NCI-H1930 (cell line): ENCODE measurements at regions not wholly inside any gene's neighbourhood (a gene's known extent, or its start where the extent isn't known, plus 50 kb on each side); places are given as distances from the start of the nearest gene placed in this dataset.
A peak's percentile ranks its signal among the peaks of the same experiment; 100 is the strongest.
"Not testable (repeated sequence)": the region's sequence is repeated elsewhere in the genome, so short reads cannot be mapped to it uniquely, and the experiment has no call there.

Experiments used
- DNase-seq, 2 experiments: peaks; one replicate each; lab custom pipeline; 2025; lab: John Stamatoyannopoulos, UW

- no peak for DNase-seq
Observed at GRCh38 chr6:28768187-28768913, 155.4 kb downstream of the TRIM27 start.

GRCh38 chr6:28769626-28770402 lies 154.0 kb downstream of the TRIM27 start:
- no peak for DNase-seq

DNA sequence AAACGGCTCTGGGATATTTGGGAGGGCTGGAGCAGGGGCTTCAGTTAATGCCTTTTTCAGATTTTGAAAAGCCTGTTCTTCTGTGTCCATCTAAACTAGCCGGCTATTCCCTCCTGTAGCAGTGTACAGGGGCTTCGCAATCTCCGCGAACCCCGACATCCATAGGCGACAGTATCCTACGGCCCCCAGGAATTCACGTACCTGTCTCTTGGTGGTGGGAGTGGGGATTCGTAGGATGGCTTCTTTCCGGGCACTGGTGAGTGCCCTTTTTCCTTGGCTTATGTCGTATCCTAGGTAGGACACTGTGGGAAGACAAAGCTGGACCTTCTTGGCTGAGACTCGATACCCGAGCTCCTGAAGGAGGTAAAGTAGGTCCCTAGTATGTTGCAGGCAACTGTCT lies 153.1 kb downstream of the TRIM27 start:
- no peak for DNase-seq

- DNase-seq: peak in 1 of 2 experiments; percentile 7
Observed at GRCh38 chr6:28771401-28772267, 152.2 kb downstream of the TRIM27 start.

DNA sequence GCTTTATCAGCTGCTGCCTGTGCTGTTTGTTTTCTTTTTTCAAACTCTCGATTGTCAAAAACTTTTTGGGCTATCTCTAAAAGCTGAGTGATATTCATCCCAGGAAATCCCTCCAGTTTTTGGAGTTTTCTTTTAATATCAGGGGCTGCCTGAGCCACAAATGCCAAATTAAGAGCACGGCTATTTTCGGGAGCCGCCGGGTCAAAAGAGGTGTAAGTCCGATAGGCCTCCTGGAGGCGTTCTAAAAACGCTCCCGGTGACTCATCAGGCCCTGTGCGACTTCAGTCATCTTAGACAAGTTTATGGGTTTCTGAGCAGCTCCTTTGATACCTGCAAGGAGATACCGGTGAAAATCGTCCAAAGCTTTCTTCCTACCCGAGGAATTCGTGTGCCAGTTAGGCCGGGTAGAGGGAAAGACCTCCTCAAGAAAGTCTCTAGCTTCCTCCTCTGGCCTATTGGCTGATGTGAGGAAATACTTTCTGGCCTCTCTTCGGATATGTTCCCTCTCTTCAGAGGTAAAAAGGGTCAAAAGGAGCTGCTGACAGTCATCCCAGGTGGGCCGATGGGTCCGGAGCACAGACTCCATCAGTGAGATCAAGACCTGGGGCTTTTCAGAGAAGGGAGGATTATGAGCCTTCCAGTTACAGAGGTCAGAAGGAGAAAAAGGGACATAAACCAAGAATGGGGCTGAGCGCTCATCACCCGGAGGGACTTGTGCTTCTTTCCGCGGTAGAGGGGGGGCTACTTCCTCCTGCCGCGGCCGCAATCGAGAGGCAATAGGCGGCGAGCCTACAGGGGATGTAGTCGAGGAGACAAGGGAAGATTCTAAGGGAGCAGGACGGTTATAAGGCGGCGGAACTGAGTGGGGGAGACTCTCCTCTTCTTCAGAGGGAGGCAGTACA lies 151.1 kb downstream of the TRIM27 start:
- no peak for DNase-seq

DNA sequence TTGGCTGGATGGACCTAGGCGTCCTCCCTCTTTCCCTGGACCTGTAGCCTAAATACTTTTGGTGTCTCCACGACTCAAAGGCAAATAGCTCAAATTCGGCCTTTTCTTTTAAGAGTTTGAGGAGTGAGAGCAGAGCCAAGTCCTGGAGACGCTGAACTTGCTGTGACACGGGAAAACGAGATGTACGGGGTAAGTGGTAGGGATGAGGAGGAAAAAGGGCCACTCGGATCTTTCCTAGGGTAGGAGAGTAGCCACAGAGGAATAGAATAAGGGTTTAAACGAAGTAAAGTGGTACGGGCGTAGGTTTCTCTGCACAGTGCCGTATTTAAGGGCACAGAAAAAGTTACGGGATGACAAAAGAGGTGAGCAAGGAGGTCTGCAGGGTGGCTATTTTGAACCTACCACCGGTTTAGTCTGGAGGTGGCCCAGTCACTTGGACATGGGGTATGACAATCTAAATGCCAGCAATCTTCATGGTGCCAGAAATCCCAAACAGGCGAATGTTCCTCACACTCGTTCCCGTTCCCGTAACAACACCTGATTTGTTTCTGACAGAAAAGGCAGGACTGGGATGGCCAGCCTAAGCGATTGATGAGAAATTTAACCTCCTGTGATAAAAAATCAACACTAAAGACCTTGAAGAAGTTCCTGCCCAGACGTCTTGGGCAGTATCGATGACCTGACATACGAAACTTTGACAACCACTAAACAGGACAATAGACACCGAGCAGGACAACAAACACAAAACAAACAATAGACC lies 149.3 kb downstream of the TRIM27 start:
- no peak for DNase-seq

GRCh38 chr6:28775052-28775376 lies 148.8 kb downstream of the TRIM27 start:
- DNase-seq: no peak

DNA sequence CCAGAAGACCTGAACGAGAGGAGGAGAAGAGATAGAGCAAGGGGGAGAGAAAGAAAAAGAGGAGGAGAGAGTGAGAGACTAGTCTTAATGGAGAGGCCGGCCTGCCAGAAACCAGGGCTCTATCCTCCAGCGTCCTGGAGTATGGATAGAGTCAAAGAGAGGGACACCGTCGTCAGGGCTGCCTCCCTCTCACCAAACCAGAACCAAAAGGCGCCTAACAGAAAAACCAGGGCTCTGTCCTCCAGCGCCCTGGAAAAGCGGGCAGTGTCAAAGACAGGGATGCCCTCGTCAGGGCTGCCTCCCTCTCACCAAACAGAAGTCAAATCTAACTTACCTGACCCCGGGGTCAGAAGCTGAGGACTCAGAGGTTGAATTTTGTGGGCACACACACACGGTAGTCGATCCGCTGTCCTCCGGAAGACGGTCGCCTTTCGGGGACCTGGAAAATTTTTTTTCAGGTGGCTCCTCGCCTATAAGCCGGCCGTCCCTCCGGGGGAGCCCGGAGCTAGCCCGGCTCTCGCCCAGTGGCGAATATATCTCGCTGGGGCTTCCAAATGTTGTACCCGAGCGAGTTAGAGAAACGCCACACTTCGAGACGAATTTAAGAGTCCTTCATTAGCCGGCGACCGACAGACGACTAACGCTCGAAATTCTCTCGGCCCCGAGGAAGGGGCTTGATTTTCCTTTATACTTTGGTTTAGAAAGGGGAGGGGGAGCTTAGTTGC lies 148.2 kb downstream of the TRIM27 start:
- DNase-seq: no peak

DNA sequence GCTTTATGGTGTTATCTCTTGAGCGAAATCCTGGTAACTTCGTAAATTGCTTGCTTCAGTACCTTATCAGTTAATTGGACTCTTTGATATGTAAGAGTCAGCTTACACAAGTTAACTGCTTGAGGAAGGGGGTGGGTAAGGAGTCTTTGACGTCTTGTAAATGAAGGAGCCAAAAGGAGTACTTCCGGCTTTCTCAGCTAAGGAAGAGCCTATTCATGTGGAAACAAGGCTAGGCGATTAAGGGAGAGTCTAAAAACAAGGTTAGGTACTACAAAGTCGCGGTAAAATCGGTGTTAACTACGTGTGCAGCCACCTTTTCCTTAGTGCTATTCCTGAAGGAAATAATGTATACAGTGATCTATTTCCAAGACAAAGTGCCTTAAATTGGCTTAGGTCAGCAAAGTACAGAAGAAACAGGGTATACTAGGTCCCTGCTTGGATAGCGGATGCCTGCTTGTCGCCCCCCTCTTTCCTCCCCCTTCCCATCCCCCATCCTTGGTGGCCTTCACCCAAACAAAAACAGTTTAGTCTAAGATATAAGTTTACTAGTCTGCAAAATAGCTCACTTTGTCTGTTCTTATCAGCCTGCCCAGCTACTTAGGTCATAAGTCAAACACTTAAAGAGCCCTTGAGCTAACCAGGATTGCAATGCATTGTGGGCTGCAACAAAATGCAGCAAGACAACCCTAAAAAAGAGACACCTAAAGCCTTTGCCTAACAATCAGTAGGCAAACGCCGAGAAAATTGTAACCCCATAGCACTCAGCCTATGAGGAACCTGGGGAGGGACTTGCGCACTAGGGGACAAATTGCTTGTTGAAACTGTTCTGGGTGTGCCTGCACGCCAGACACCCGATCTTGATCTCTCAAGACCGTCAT lies 147.3 kb downstream of the TRIM27 start:
- no peak for DNase-seq

DNA sequence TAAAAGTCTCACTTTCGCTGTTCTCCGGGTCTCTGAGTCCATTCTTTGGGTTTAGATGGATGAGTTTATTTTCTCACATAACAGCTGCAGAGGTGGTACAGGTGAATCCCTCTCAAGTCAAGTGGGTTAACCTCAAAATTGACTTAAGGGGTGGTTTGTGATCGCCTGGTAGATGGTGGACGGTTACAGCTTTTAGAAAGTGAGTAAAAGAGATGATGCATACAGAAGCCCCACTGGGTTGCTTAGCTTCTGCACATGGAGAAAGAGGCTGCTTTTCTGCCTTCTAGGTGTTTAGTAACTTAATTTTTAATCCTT lies 146.7 kb downstream of the TRIM27 start:
- DNase-seq: no peak

GRCh38 chr6:28782113-28782673 lies 141.6 kb downstream of the TRIM27 start:
- no peak for DNase-seq

DNA sequence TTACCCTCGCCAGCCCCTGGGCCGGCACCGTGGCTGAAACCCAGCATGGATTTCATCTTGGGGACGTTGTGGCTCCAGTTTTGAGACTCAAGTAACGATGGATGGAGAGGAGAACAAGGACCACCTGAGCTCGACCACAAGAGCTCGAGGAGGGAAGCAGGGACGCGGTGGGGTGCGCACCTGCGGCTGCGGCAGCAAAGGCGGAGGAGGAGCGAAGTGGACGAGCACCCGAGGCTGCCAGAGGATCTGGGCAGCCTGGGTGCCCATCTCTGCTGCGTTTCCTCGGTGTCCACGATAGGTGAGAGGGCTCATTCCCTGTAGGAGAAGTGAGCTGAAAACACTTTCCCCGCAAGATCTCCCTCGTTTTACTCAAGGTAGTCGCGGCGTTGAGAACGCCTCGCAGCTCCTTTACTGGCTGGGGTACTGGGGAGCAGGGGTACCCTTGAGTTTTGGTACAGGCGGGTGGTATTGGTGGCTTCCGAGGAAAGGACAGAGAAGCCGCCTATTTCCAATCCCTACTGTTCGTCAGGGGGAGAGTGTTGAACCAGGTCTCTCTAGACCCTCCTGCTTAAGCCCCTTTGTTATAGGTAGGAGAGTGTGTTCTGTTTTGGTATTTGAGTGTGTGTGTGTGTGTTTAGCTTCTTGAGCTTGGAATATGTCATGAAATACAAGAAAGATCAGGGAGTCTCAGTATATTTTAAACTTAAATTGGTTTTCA lies 137.7 kb downstream of the TRIM27 start:
- DNase-seq: no peak

- peak; percentile 44 to 53 for DNase-seq
Observed at GRCh38 chr6:28789553-28790083, 134.2 kb downstream of the TRIM27 start.

GRCh38 chr6:28791002-28791383 lies 132.8 kb downstream of the TRIM27 start:
- no peak for DNase-seq

- peak in 1 of 2 experiments; percentile 18 for DNase-seq
Observed at GRCh38 chr6:28794175-28795002, 129.4 kb downstream of the TRIM27 start.

DNA sequence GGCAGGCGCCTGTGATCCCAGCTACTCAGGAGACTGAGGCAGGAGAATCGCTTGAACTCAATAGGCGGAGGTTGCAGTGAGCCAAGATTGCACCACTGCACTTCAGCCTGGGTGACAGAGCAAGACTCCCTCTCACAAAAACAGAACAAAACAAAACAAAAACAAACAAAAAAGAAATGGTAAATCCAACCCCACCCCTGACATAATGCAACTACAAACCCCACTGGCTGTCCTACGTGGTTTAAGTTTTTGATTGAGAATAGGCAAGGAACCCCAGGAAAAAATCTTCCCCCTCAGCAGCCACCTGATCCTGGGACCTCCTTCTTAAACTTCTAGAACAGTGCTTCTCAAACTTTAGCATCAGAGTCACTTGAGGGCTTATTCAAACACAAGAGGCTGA lies 123.1 kb downstream of the TRIM27 start:
- not testable (repeated sequence) for DNase-seq
